Neural cell (in vitro differentiated cells): ENCODE measurements at regions not wholly inside any gene's neighbourhood (a gene's known extent, or its start where the extent isn't known, plus 50 kb on each side); places are given as distances from the start of the nearest gene placed in this dataset.
"Not testable (repeated sequence)": the region's sequence is repeated elsewhere in the genome, so short reads cannot be mapped to it uniquely, and the experiment has no call there.

Source experiments
- H2AFZ ChIP-seq: fragments of 200-600, 300-800 bp; sonication (generic), shearing (Covaris generic); 2 replicates; pipeline ENCODE4 v1.6.0; 2014; ENCODE audit warnings: low read depth, mild to moderate bottlenecking, antibody characterized with exemption, low read length, moderate library complexity
- H3F3A ChIP-seq: fragments of 200-600 bp; shearing (Covaris generic); 2 replicates; pipeline ENCODE4 v1.6.1; 2016; ENCODE audit warnings: mild to moderate bottlenecking, moderate library complexity, mixed read lengths, antibody characterized with exemption, low read length; ENCODE audit not compliant: insufficient read depth, poor library complexity, severe bottlenecking
- H3K27ac ChIP-seq: fragments of 200-600, 300-800 bp; sonication (generic), shearing (Covaris generic); 2 replicates; pipeline ENCODE4 v1.5.1; 2014; ENCODE audit warnings: mild to moderate bottlenecking, low read length, moderate library complexity
- H3K27me3 ChIP-seq: fragments of 300-800, 200-600 bp; sonication (generic), shearing (Covaris generic); 2 replicates; pipeline ENCODE4 v1.6.0; 2014; ENCODE audit warnings: mild to moderate bottlenecking, low read depth, low read length, moderate library complexity; ENCODE audit not compliant: insufficient read depth
- H3K36me3 ChIP-seq: fragments of 300-800, 200-600 bp; sonication (generic), shearing (Covaris generic); 2 replicates; pipeline ENCODE4 v1.5.1; 2014; ENCODE audit warnings: mild to moderate bottlenecking, antibody characterized with exemption, low read length, moderate library complexity; ENCODE audit not compliant: insufficient read depth
- H3K4me2 ChIP-seq: fragments of 300-800, 200-600 bp; sonication (generic), shearing (Covaris generic); 2 replicates; pipeline ENCODE4 v1.6.0; 2014; ENCODE audit warnings: mild to moderate bottlenecking, low read length
- H3K4me3 ChIP-seq: fragments of 300-800, 200-600 bp; sonication (generic), shearing (Covaris generic); 2 replicates; pipeline ENCODE4 v1.5.1; 2014; ENCODE audit warnings: mild to moderate bottlenecking, low read length, moderate library complexity
- H3K79me2 ChIP-seq: fragments of 200-600 bp; shearing (Covaris generic); replicated peaks from 2 replicates; pipeline ENCODE4 v1.6.0; 2014; ENCODE audit warnings: mild to moderate bottlenecking, low read length, moderate library complexity; ENCODE audit not compliant: insufficient read depth
- H3K9ac ChIP-seq: fragments of 300-800, 200-600 bp; sonication (generic), shearing (Covaris generic); 2 replicates; pipeline ENCODE4 v1.6.1; 2016; ENCODE audit warnings: mild to moderate bottlenecking, low read length, mixed read lengths
- H3K9me2 ChIP-seq: fragments of 200-600 bp; shearing (Covaris generic); 2 replicates; pipeline ENCODE4 v1.6.1; 2016; ENCODE audit warnings: mild to moderate bottlenecking, low read length, mixed read lengths; ENCODE audit not compliant: insufficient read depth
- H3K9me3 ChIP-seq: fragments of 200-600, 300-800 bp; sonication (generic), shearing (Covaris generic); 2 replicates; pipeline ENCODE4 v1.6.1; 2016; ENCODE audit warnings: mild to moderate bottlenecking, mixed run types, low read length, moderate library complexity, mixed read lengths
- H4K20me1 ChIP-seq: fragments of 200-600 bp; shearing (Covaris generic); 2 replicates; pipeline ENCODE4 v1.6.1; 2016; ENCODE audit warnings: mild to moderate bottlenecking, mixed run types; ENCODE audit not compliant: insufficient read depth
- CTCF ChIP-seq: fragments of 450-650 bp; IDR thresholded peaks from 2 replicates; pipeline ENCODE4 v1.5.1; 2014; ENCODE audit warnings: antibody characterized with exemption, mild to moderate bottlenecking, moderate library complexity; ENCODE audit not compliant: poor library complexity, severe bottlenecking
- EP300 ChIP-seq: fragments of 450-650 bp; conservative IDR thresholded peaks from 2 replicates; pipeline ENCODE4 v1.6.1; 2014; ENCODE audit warnings: antibody characterized with exemption, mild to moderate bottlenecking, moderate library complexity; ENCODE audit not compliant: poor library complexity, severe bottlenecking
- EZH2 ChIP-seq: fragments of 200-600, 300-800 bp; shearing (Covaris generic), sonication (generic); IDR thresholded peaks from 2 replicates; pipeline ENCODE4 v1.6.1; 2014; ENCODE audit warnings: antibody characterized with exemption, low read length, borderline replicate concordance, mild to moderate bottlenecking; ENCODE audit not compliant: insufficient read depth, poor library complexity, severe bottlenecking
- MXI1 ChIP-seq: fragments of 450-650 bp; conservative IDR thresholded peaks from 2 replicates; pipeline ENCODE4 v1.6.1; 2014; ENCODE audit warnings: antibody characterized with exemption, mild to moderate bottlenecking; ENCODE audit not compliant: poor library complexity, severe bottlenecking
- POLR2AphosphoS5 ChIP-seq: IDR thresholded peaks from 2 replicates; pipeline ENCODE4 v1.6.1; 2012
- RAD21 ChIP-seq: fragments of 450-650 bp; conservative IDR thresholded peaks from 2 replicates; pipeline ENCODE4 v1.6.1; 2014; ENCODE audit warnings: antibody characterized with exemption, mild to moderate bottlenecking, moderate library complexity
- REST ChIP-seq: IDR thresholded peaks from 2 replicates; pipeline ENCODE4 v1.6.1; 2012; ENCODE audit warnings: borderline replicate concordance
- SMC3 ChIP-seq: fragments of 450-650 bp; conservative IDR thresholded peaks from 2 replicates; pipeline ENCODE4 v1.6.1; 2014; ENCODE audit warnings: antibody characterized with exemption, mild to moderate bottlenecking, moderate library complexity; ENCODE audit not compliant: poor library complexity
- TAF1 ChIP-seq: IDR thresholded peaks from 2 replicates; pipeline ENCODE4 v1.6.1; 2012; ENCODE audit warnings: low read depth

- Histone ChIP-seq H3K4me2 (no peak overlapping the region), H3K9me2 (no peaks in the 10 kb centered on the region), H3K27me3 (no peaks in the 10 kb centered on the region), H3K4me3 (no peak overlapping the region), H3K9ac (no peak overlapping the region), H3F3A (no peaks in the 10 kb centered on the region), H4K20me1 (no peaks in the 10 kb centered on the region), H3K27ac (no peak overlapping the region), H3K36me3 (no peaks in the 10 kb centered on the region), H2AFZ (no peak overlapping the region), H3K9me3 (no peaks in the 10 kb centered on the region), H3K79me2 (no peaks in the 10 kb centered on the region)
- TF ChIP-seq TAF1, result no peak
- TF ChIP-seq CTCF, result no peak
- TF ChIP-seq REST, result no peak
- TF ChIP-seq EZH2, result no peak
- TF ChIP-seq SMC3, result no peak
- no peak for TF ChIP-seq RAD21
- no peak for TF ChIP-seq EP300
- TF ChIP-seq MXI1, result no peak
- TF ChIP-seq POLR2AphosphoS5, result no peak
Observed at GRCh38 chr11:24206511-24206910, 290.3 kb upstream of the LUZP2 start.

DNA sequence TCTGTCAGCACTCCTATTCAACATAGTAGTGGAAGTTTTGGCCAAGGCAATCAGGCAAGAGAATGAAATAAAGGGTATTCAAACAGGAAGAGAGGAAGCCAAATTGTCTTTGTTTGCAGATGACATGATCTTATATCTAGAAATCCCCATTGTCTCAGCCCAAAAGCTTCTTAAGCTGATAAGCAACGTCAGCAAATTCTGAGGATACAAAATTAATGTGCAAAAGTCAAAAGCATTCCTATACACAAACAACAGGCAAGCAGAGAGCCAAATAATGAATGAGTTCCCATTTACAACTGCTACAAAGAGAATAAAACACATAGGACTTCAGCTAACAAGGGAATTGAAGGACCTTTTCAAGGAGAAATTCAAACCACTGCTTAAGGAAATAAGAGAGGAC is 280.4 kb upstream of the LUZP2 start:
- no peak overlapping the region for H3K9ac ChIP-seq
- no peaks in the 10 kb centered on the region for H3F3A ChIP-seq
- TF ChIP-seq MXI1, result no peak
- no peak for TF ChIP-seq CTCF
- no peak for TF ChIP-seq TAF1
- TF ChIP-seq REST, result no peak
- TF ChIP-seq SMC3, result no peak
- TF ChIP-seq EZH2, result no peak
- TF ChIP-seq EP300, result no peak
- no peak for TF ChIP-seq RAD21
- no peak for TF ChIP-seq POLR2AphosphoS5
- no peaks in the 10 kb centered on the region for H3K36me3 ChIP-seq
- no peak overlapping the region for H3K27ac ChIP-seq
- H3K9me2 ChIP-seq, result no peaks in the 10 kb centered on the region
- H3K79me2 ChIP-seq, result no peaks in the 10 kb centered on the region
- H3K4me2 ChIP-seq, result no peak overlapping the region
- H2AFZ ChIP-seq, result no peak overlapping the region
- H3K4me3 ChIP-seq, result no peak overlapping the region
- H4K20me1 ChIP-seq, result no peaks in the 10 kb centered on the region
- no peaks in the 10 kb centered on the region for H3K9me3 ChIP-seq
- H3K27me3 ChIP-seq, result no peaks in the 10 kb centered on the region

DNA sequence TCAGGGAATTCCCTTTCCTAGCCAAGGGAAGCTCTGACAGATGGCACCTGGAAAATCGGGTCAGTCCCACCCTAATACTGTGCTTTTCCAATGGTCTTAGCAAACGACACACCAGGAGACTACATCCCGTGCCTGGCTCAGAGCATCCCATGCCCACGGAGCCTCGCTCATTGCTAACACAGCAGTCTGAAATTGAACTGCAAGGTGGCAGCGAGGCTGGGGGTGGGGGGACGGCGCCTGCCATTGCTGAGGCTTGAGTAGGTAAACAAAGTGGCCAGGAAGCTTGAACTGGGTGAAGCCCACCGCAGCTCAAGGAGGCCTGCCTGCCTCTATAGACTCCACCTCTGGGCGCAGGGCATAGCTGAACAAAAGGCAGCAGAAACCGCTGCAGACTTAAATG is 279.5 kb upstream of the LUZP2 start:
- not testable (repeated sequence) for H3K27me3 ChIP-seq, H4K20me1 ChIP-seq

More for the DNA sequence above, 279.5 kb upstream of the LUZP2 start:
- H3K9ac ChIP-seq, H3F3A ChIP-seq, H3K4me3 ChIP-seq, H3K4me2 ChIP-seq, H3K9me3 ChIP-seq, H3K27ac ChIP-seq, H2AFZ ChIP-seq, H3K79me2 ChIP-seq, H3K36me3 ChIP-seq, H3K9me2 ChIP-seq: not testable (repeated sequence)
